HepG2 (cell line): ENCODE measurements at regions not wholly inside any gene's neighbourhood (a gene's known extent, or its start where the extent isn't known, plus 50 kb on each side); places are given as distances from the start of the nearest gene placed in this dataset.

Experiments used
- ATAC-seq: fragments of 200-7000 bp; cut with Tn5 transposase; 3 replicates; pipeline ENCODE4 v1.9.1; 2020; ENCODE audit warnings: mild to moderate bottlenecking, moderate library complexity
- BruUV-seq: library from RNA; stranded (reverse); fragments of 400-500 nt; replicated peaks from 2 replicates; lab custom pipeline; 2021; lab: Mats Ljungman, UMichigan
- CTCF ChIA-PET: fragments of 300-600 bp; formaldehyde crosslinking; extraction: SDS; loops from one replicate; lab custom pipeline; 2021; ENCODE audit warnings: low total read pairs, inconsistent platforms, low intra/inter-chr PET ratio; lab: Yijun Ruan, JAX
- POLR2A ChIA-PET: fragments of 350-600 bp; sonication (Branson Sonifier 250); formaldehyde crosslinking; loops from one replicate; lab custom pipeline; 2020; ENCODE audit warnings: antibody characterized with exemption, inconsistent platforms; lab: Yijun Ruan, JAX
- DNase-seq: peaks from one replicate; pipeline ENCODE4 v3.0.0-alpha.2; 2015; ENCODE audit warnings: low spot score
- FAIRE-seq: peaks from 3 replicates; lab custom pipeline; 2011; peaks lifted over from hg19 to GRCh38; lab: Jason Lieb, UNC
- H2AFZ ChIP-seq: one replicate; pipeline ENCODE4 v1.6.1; 2011; ENCODE audit warnings: low read length, inconsistent platforms
- H3K27ac ChIP-seq: fragments of 300-600 bp; 3 replicates; pipeline ENCODE4 v1.8.0; 2011; ENCODE audit warnings: mixed run types, mild to moderate bottlenecking, mixed read lengths, low read length, inconsistent platforms; ENCODE audit not compliant: insufficient read depth; ENCODE audit errors: extremely low read length
- H3K27me3 ChIP-seq, 2 experiments: fragments of 200-600 bp in 1 of 2; 2 replicates in 1 of 2; 3 replicates in 1 of 2; pipeline versions ENCODE4 v1.6.0 to v1.8.0; 2011; ENCODE audit warnings: low read length in 2 of 2, mild to moderate bottlenecking in 2 of 2, moderate library complexity in 2 of 2, inconsistent platforms in 1 of 2; ENCODE audit not compliant: insufficient read depth in 2 of 2, control insufficient read depth in 1 of 2
- H3K36me3 ChIP-seq, 2 experiments: fragments of 200-600 bp in 1 of 2; replicated peaks in 1 of 2; 2 replicates in 1 of 2; 3 replicates in 1 of 2; pipeline versions ENCODE4 v1.5.1 to v1.8.0; 2011; ENCODE audit warnings: low read length in 2 of 2, inconsistent platforms in 1 of 2; ENCODE audit not compliant: insufficient read depth in 2 of 2, control insufficient read depth in 1 of 2
- H3K4me1 ChIP-seq: 2 replicates; pipeline ENCODE4 v1.5.1; 2012; ENCODE audit warnings: low read length, inconsistent platforms; ENCODE audit not compliant: insufficient read depth
- H3K4me2 ChIP-seq: 2 replicates; pipeline ENCODE4 v1.6.0; 2011; ENCODE audit warnings: low read depth, low read length, inconsistent platforms
- H3K4me3 ChIP-seq, 3 experiments: fragments of 200-600 bp in 1 of 3; sonication (generic), shearing (Covaris generic) in 1 of 3; replicated peaks in 1 of 3; 2 replicates each; pipeline ENCODE4 v1.5.1; 2011 to 2016; ENCODE audit warnings: low read length in 3 of 3, inconsistent platforms in 2 of 3, low read depth in 2 of 3, mild to moderate bottlenecking in 2 of 3, control low read depth in 1 of 3, mixed read lengths in 1 of 3; ENCODE audit not compliant: insufficient read depth in 1 of 3
- H3K79me2 ChIP-seq: one replicate; pipeline ENCODE4 v1.6.1; 2011; ENCODE audit warnings: low read length, inconsistent platforms; ENCODE audit not compliant: insufficient read depth
- H3K9ac ChIP-seq: 2 replicates; pipeline ENCODE4 v1.6.0; 2011; ENCODE audit warnings: mild to moderate bottlenecking, low read depth, low read length, inconsistent platforms; ENCODE audit not compliant: insufficient read depth
- H3K9me3 ChIP-seq: 2 replicates; pipeline ENCODE4 v1.5.1; 2012; ENCODE audit warnings: mild to moderate bottlenecking, low read length
- H4K20me1 ChIP-seq: 2 replicates; pipeline ENCODE4 v1.6.0; 2011; ENCODE audit warnings: inconsistent platforms, mild to moderate bottlenecking, low read length, moderate library complexity; ENCODE audit not compliant: insufficient read depth
- DMAP1 ChIP-seq: IDR thresholded peaks from 2 replicates; pipeline ENCODE4 v1.6.1; 2016
- HDAC6 ChIP-seq: fragments of 200-600 bp; sonication (generic); IDR thresholded peaks from 2 replicates; pipeline ENCODE4 v1.7.0; 2017; ENCODE audit warnings: mild to moderate bottlenecking, antibody characterized with exemption, low read length, low read depth
- HMG20A ChIP-seq: IDR thresholded peaks from 2 replicates; pipeline ENCODE4 v1.6.1; 2016; ENCODE audit warnings: borderline replicate concordance
- IRF2 ChIP-seq: IDR thresholded peaks from 2 replicates; pipeline ENCODE4 v1.6.1; 2018; ENCODE audit warnings: missing genetic modification reagents, missing compliant biosample characterization
- MLLT10 ChIP-seq: sonication (generic); formaldehyde crosslinking; IDR thresholded peaks from 2 replicates; pipeline ENCODE4 v1.4.0; 2020; ENCODE audit warnings: missing genetic modification reagents
- NAIF1 ChIP-seq: sonication (generic); formaldehyde crosslinking; IDR thresholded peaks from 2 replicates; pipeline ENCODE4 v1.5.0; 2020; ENCODE audit warnings: mild to moderate bottlenecking, missing genetic modification reagents, borderline replicate concordance
- NFKB2 ChIP-seq: sonication (generic); formaldehyde crosslinking; IDR thresholded peaks from 2 replicates; pipeline ENCODE4 v1.4.0; 2020; ENCODE audit warnings: missing genetic modification reagents, borderline replicate concordance
- TOPORS ChIP-seq: sonication (generic); formaldehyde crosslinking; IDR thresholded peaks from 2 replicates; pipeline ENCODE4 v1.8.0; 2023; ENCODE audit warnings: mild to moderate bottlenecking, missing genetic modification reagents
- ZBTB1 ChIP-seq: sonication (generic); formaldehyde crosslinking; IDR thresholded peaks from 2 replicates; pipeline ENCODE4 v1.4.0; 2020; ENCODE audit warnings: missing genetic modification reagents, borderline replicate concordance
- ZNF225 ChIP-seq: sonication (generic); formaldehyde crosslinking; IDR thresholded peaks from 2 replicates; pipeline ENCODE4 v1.4.0; 2020; ENCODE audit warnings: mild to moderate bottlenecking, missing genetic modification reagents
- ZNF260 ChIP-seq: sonication (generic); formaldehyde crosslinking; IDR thresholded peaks from 2 replicates; pipeline ENCODE4 v1.4.0; 2020; ENCODE audit warnings: missing genetic modification reagents, low read depth, mild to moderate bottlenecking, borderline replicate concordance
- ZNF383 ChIP-seq: sonication (generic); formaldehyde crosslinking; IDR thresholded peaks from 2 replicates; pipeline ENCODE4 v1.4.0; 2020; ENCODE audit warnings: missing genetic modification reagents, mild to moderate bottlenecking, borderline replicate concordance
- WGBS: methylation state at CpG from one replicate; pipeline ENCODE4 v1.1.6; 2017; ENCODE audit warnings: low lambda C conversion rate; 5-methylcytosine and 5-hydroxymethylcytosine counted together
- in situ Hi-C: cut with HindIII; loops from 2 replicates; pipeline ENCODE4 v1.10.0; 2017; ENCODE audit warnings: low pct_unique_long_range_greater_than_20kb; ENCODE audit not compliant: extremely low pct_ligation_motif_present
- intact Hi-C: fragments of 100-400 bp; cut with micrococcal nuclease; formaldehyde crosslinking; loops from one replicate; pipeline ENCODE4 v1.10.0; 2022; ENCODE audit not compliant: unreplicated experiment
- TF ChIP-seq, protein P1 (sequence below): sonication (generic); formaldehyde crosslinking; IDR thresholded peaks from 2 replicates; pipeline ENCODE4 v1.4.0; 2020; ENCODE audit warnings: missing genetic modification reagents, borderline replicate concordance
- TF ChIP-seq, protein P2 (sequence below): sonication (generic); formaldehyde crosslinking; IDR thresholded peaks from 2 replicates; pipeline ENCODE4 v1.8.0; 2022; ENCODE audit warnings: mild to moderate bottlenecking, missing genetic modification reagents, borderline replicate concordance
- TF ChIP-seq, protein P3 (sequence below): sonication (generic); formaldehyde crosslinking; IDR thresholded peaks from 2 replicates; pipeline ENCODE4 v1.8.1; 2022; ENCODE audit warnings: low read depth, mild to moderate bottlenecking, missing genetic modification reagents

DNA sequence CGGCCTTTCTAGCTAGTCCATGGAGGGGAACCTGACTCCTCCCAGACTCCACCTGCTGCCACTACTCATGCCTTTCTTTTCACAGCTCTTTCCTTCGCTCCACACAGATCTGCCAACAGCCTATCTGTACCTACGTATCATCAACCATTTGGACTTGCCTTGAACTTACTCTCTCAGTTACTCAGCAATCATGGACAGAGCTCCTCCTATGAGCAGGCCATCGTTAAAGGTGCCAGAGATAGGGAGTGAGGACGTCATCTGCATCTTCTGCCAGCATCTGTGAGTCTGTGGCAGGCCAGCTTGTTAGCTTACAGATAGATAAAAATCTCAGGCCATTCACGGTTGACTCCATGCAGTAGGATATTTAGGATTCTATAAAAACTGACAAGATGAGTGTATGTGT, 162.9 kb upstream of the ZBED5 start:
- Histone ChIP-seq H3K4me1 (no peaks in the 10 kb centered on the region), H3K36me3 (no peaks in the 10 kb centered on the region), H3K79me2 (no peaks in the 10 kb centered on the region), H3K27ac (no peak overlapping the region), H3K4me2 (no peak overlapping the region), H4K20me1 (no peaks in the 10 kb centered on the region), H3K27me3 (0 out of 5 replicates have a peak, but pooled peaks cover 0 to 3% of the 10 kb centered on the region in 2 experiments), H3K4me3 (no peak overlapping the region), H3K9ac (no peak overlapping the region), H3K9me3 (no peaks in the 10 kb centered on the region), H2AFZ (no peak overlapping the region)
- in situ Hi-C loops: loop anchor here (5.0 to 10.0 kb wide), 3 partner anchors 88 to 244 kb away; no protein-coding TSS in a partner anchor
- ATAC-seq: no peak
- no peak for FAIRE-seq
- 5% methylated on average over 6 of the region's 6 CpGs for WGBS
- BruUV-seq: no TSS peak
- ChIA-PET POLR2A (interaction anchor here (1.2 kb wide), 1 partner anchor 211 kb away, joined by 4 read pairs; the partner anchor contains the start of gene EIF4G2), CTCF (interaction anchor here (3.0 kb wide), 1 partner anchor 87 kb away, joined by 21 read pairs; no protein-coding TSS in a partner anchor)
- no peak for DNase-seq
- intact Hi-C loops: loop anchor here (5.0 kb wide), 3 partner anchors 88 to 248 kb away; no protein-coding TSS in a partner anchor
- TF ChIP-seq HMG20A (CRISPR knock-in tag) (no peak), HDAC6 (no peak), ZNF225 (no peak), DMAP1 (CRISPR knock-in tag) (no peak), IRF2 (CRISPR knock-in tag) (no peak), NAIF1 (no peak), MLLT10 (CRISPR knock-in tag) (no peak), ZBTB1 (CRISPR knock-in tag) (no peak), NFKB2 (CRISPR knock-in tag) (no peak), ZNF260 (CRISPR knock-in tag) (no peak), ZNF383 (no peak), TOPORS (CRISPR knock-in tag) (no peak)
- TF ChIP-seq, protein P1, sequence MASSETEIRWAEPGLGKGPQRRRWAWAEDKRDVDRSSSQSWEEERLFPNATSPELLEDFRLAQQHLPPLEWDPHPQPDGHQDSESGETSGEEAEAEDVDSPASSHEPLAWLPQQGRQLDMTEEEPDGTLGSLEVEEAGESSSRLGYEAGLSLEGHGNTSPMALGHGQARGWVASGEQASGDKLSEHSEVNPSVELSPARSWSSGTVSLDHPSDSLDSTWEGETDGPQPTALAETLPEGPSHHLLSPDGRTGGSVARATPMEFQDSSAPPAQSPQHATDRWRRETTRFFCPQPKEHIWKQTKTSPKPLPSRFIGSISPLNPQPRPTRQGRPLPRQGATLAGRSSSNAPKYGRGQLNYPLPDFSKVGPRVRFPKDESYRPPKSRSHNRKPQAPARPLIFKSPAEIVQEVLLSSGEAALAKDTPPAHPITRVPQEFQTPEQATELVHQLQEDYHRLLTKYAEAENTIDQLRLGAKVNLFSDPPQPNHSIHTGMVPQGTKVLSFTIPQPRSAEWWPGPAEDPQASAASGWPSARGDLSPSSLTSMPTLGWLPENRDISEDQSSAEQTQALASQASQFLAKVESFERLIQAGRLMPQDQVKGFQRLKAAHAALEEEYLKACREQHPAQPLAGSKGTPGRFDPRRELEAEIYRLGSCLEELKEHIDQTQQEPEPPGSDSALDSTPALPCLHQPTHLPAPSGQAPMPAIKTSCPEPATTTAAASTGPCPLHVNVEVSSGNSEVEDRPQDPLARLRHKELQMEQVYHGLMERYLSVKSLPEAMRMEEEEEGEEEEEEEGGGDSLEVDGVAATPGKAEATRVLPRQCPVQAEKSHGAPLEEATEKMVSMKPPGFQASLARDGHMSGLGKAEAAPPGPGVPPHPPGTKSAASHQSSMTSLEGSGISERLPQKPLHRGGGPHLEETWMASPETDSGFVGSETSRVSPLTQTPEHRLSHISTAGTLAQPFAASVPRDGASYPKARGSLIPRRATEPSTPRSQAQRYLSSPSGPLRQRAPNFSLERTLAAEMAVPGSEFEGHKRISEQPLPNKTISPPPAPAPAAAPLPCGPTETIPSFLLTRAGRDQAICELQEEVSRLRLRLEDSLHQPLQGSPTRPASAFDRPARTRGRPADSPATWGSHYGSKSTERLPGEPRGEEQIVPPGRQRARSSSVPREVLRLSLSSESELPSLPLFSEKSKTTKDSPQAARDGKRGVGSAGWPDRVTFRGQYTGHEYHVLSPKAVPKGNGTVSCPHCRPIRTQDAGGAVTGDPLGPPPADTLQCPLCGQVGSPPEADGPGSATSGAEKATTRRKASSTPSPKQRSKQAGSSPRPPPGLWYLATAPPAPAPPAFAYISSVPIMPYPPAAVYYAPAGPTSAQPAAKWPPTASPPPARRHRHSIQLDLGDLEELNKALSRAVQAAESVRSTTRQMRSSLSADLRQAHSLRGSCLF: no peak
- TF ChIP-seq, protein P2, sequence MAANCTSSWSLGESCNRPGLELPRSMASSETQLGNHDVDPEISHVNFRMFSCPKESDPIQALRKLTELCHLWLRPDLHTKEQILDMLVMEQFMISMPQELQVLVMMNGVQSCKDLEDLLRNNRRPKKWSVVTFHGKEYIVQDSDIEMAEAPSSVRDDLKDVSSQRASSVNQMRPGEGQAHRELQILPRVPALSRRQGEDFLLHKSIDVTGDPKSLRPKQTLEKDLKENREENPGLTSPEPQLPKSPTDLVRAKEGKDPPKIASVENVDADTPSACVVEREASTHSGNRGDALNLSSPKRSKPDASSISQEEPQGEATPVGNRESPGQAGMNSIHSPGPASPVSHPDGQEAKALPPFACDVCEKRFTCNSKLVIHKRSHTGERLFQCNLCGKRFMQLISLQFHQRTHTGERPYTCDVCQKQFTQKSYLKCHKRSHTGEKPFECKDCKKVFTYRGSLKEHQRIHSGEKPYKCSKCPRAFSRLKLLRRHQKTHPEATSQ (CRISPR knock-in tag): no peak
- TF ChIP-seq, protein P3, sequence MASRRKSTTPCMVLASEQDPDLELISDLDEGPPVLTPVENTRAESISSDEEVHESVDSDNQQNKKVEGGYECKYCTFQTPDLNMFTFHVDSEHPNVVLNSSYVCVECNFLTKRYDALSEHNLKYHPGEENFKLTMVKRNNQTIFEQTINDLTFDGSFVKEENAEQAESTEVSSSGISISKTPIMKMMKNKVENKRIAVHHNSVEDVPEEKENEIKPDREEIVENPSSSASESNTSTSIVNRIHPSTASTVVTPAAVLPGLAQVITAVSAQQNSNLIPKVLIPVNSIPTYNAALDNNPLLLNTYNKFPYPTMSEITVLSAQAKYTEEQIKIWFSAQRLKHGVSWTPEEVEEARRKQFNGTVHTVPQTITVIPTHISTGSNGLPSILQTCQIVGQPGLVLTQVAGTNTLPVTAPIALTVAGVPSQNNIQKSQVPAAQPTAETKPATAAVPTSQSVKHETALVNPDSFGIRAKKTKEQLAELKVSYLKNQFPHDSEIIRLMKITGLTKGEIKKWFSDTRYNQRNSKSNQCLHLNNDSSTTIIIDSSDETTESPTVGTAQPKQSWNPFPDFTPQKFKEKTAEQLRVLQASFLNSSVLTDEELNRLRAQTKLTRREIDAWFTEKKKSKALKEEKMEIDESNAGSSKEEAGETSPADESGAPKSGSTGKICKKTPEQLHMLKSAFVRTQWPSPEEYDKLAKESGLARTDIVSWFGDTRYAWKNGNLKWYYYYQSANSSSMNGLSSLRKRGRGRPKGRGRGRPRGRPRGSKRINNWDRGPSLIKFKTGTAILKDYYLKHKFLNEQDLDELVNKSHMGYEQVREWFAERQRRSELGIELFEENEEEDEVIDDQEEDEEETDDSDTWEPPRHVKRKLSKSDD (CRISPR knock-in tag): no peak
